GM23338 (cell line): ENCODE measurements at regions not wholly inside any gene's neighbourhood (a gene's known extent, or its start where the extent isn't known, plus 50 kb on each side); places are given as distances from the start of the nearest gene placed in this dataset.

ENCODE experiments used
- ATAC-seq: fragments of 200-7000 bp; cut with Tn5 transposase; 3 replicates; pipeline ENCODE4 v1.9.1; 2020
- DNase-seq: peaks from one replicate; pipeline ENCODE4 v3.0.0-alpha.2; 2015; ENCODE audit warnings: low spot score
- H2AFZ ChIP-seq: fragments of 200-600 bp; sonication (generic); 2 replicates; pipeline ENCODE4 v1.8.0; 2016; ENCODE audit warnings: antibody characterized with exemption, mild to moderate bottlenecking, moderate library complexity
- H3F3A ChIP-seq: fragments of 200-600 bp; sonication (generic); replicated peaks from 2 replicates; pipeline ENCODE4 v1.8.0; 2017; ENCODE audit warnings: antibody characterized with exemption, mixed run types, low read depth
- H3K27ac ChIP-seq: fragments of 200-600 bp; sonication (generic); 2 replicates; pipeline ENCODE4 v1.6.1; 2016; ENCODE audit warnings: low read depth
- H3K27me3 ChIP-seq: fragments of 200-600 bp; sonication (generic); 2 replicates; pipeline ENCODE4 v1.8.0; 2016; ENCODE audit warnings: mild to moderate bottlenecking, mixed run types, moderate library complexity; ENCODE audit not compliant: insufficient read depth
- H3K36me3 ChIP-seq: fragments of 200-600 bp; sonication (generic); 2 replicates; pipeline ENCODE4 v1.8.0; 2016; ENCODE audit warnings: mild to moderate bottlenecking; ENCODE audit not compliant: insufficient read depth
- H3K4me1 ChIP-seq: fragments of 200-600 bp; sonication (generic); 2 replicates; pipeline ENCODE4 v1.8.0; 2016; ENCODE audit warnings: mild to moderate bottlenecking, moderate library complexity; ENCODE audit not compliant: insufficient read depth
- H3K4me2 ChIP-seq: fragments of 200-600 bp; sonication (generic); 2 replicates; pipeline ENCODE4 v1.7.1; 2017; ENCODE audit warnings: mixed run types
- H3K4me3 ChIP-seq: fragments of 200-600 bp; sonication (generic); 2 replicates; pipeline ENCODE4 v1.6.1; 2016; ENCODE audit warnings: mixed run types
- H3K79me2 ChIP-seq: fragments of 200-600 bp; sonication (generic); replicated peaks from 2 replicates; pipeline ENCODE4 v1.8.0; 2017; ENCODE audit warnings: mild to moderate bottlenecking; ENCODE audit not compliant: insufficient read depth
- H3K9me2 ChIP-seq: fragments of 200-600 bp; sonication (generic); 2 replicates; pipeline ENCODE4 v1.8.0; 2017; ENCODE audit not compliant: insufficient read depth
- H4K20me1 ChIP-seq: fragments of 200-600 bp; sonication (generic); replicated peaks from 2 replicates; pipeline ENCODE4 v1.8.0; 2017; ENCODE audit warnings: mild to moderate bottlenecking; ENCODE audit not compliant: insufficient read depth
- H3K27ac Mint-ChIP-seq: 2 replicates; pipeline ENCODE4 v1.8.0; 2020; ENCODE audit warnings: inconsistent platforms, mild to moderate bottlenecking, moderate library complexity, mixed read lengths
- H3K27me3 Mint-ChIP-seq: 3 replicates; pipeline ENCODE4 v1.8.0; 2022; ENCODE audit warnings: low read depth, mild to moderate bottlenecking, moderate library complexity, mixed read lengths, inconsistent platforms; ENCODE audit not compliant: insufficient read depth, poor library complexity
- H3K36me3 Mint-ChIP-seq: 3 replicates; pipeline ENCODE4 v1.8.0; 2021; ENCODE audit warnings: low read depth, mild to moderate bottlenecking, inconsistent platforms, moderate library complexity, mixed read lengths
- H3K4me1 Mint-ChIP-seq: 3 replicates; pipeline ENCODE4 v1.8.0; 2020; ENCODE audit warnings: mild to moderate bottlenecking, inconsistent platforms, mixed read lengths
- H3K4me3 Mint-ChIP-seq: 3 replicates; pipeline ENCODE4 v1.8.0; 2021; ENCODE audit warnings: moderate library complexity, mild to moderate bottlenecking, inconsistent platforms, mixed read lengths
- H3K9me3 Mint-ChIP-seq: 3 replicates; pipeline ENCODE4 v1.8.0; 2020; ENCODE audit warnings: moderate library complexity, mild to moderate bottlenecking, inconsistent platforms, mixed read lengths
- CREB1 ChIP-seq: fragments of 250-450 bp; sonication (Bioruptor Pico); IDR thresholded peaks from 2 replicates; pipeline ENCODE4 v1.5.0; 2020; ENCODE audit warnings: low read depth, mild to moderate bottlenecking, moderate library complexity
- CTCF ChIP-seq, 2 experiments: fragments of 200-600 bp in 1 of 2; sonication (generic) in 1 of 2; conservative IDR thresholded peaks; 2 replicates each; pipeline versions ENCODE4 v1.5.1 to v1.6.1; 2016 to 2017; ENCODE audit warnings: antibody characterized with exemption in 2 of 2, low read depth in 2 of 2, mild to moderate bottlenecking in 2 of 2, moderate library complexity in 1 of 2
- ETS1 ChIP-seq: IDR thresholded peaks from 2 replicates; pipeline ENCODE4 v1.6.1; 2016; ENCODE audit warnings: antibody characterized with exemption
- EZH2 ChIP-seq: fragments of 200-600 bp; sonication (generic); IDR thresholded peaks from one replicate; pipeline ENCODE4 v1.8.0; 2017; ENCODE audit warnings: antibody characterized with exemption, mild to moderate bottlenecking, low read depth; ENCODE audit not compliant: unreplicated experiment
- EZH2phosphoT487 ChIP-seq: fragments of 200-600 bp; sonication (generic); IDR thresholded peaks from one replicate; pipeline ENCODE4 v1.8.1; 2018; ENCODE audit warnings: antibody characterized with exemption; ENCODE audit not compliant: unreplicated experiment
- JUNB ChIP-seq: IDR thresholded peaks from one replicate; pipeline ENCODE4 v1.6.1; 2016; ENCODE audit warnings: antibody characterized with exemption; ENCODE audit not compliant: unreplicated experiment
- NANOG ChIP-seq: IDR thresholded peaks from 2 replicates; pipeline ENCODE4 v1.6.1; 2016; ENCODE audit warnings: antibody characterized with exemption, borderline replicate concordance
- POLR2AphosphoS5 ChIP-seq: IDR thresholded peaks from 2 replicates; pipeline ENCODE4 v1.6.1; 2016; ENCODE audit warnings: antibody characterized with exemption, low read depth
- REST ChIP-seq: IDR thresholded peaks from one replicate; pipeline ENCODE4 v1.6.1; 2018; ENCODE audit warnings: antibody characterized with exemption; ENCODE audit not compliant: unreplicated experiment
- STAT1 ChIP-seq: IDR thresholded peaks from one replicate; pipeline ENCODE4 v1.6.1; 2016; ENCODE audit warnings: antibody characterized with exemption; ENCODE audit not compliant: unreplicated experiment
- ZNF331 ChIP-seq: fragments of 250-450 bp; sonication (Bioruptor Pico); IDR thresholded peaks from 2 replicates; pipeline ENCODE4 v1.5.0; 2020; ENCODE audit warnings: low read depth, mild to moderate bottlenecking, moderate library complexity
- ZNF462 ChIP-seq: fragments of 250-450 bp; sonication (Bioruptor Pico); IDR thresholded peaks from 2 replicates; pipeline ENCODE4 v1.5.0; 2020; ENCODE audit warnings: mild to moderate bottlenecking, moderate library complexity

- TF ChIP-seq CTCF (conservative IDR thresholded peaks at IDR 0.05; ENCODE audit: low read depth in 2 of 2): no peak
Measured at GRCh38 chr9:12503606-12504122, 189.5 kb upstream of the TYRP1 start (continued).

GRCh38 chr9:12510551-12510950, 182.6 kb upstream of the TYRP1 start:
- Mint-ChIP-seq H3K4me3 (no peak overlapping the region), H3K27ac (no peak overlapping the region), H3K4me1 (no peaks in the 10 kb centered on the region; the same call in 2 of the 3 replicates), H3K9me3 (peaks cover 1% of the 10 kb centered on the region; the same call in 1 of the 3 replicates), H3K36me3 (no peaks in the 10 kb centered on the region), H3K27me3 (peaks cover 1% of the 10 kb centered on the region)
- Histone ChIP-seq H4K20me1 (no peaks in the 10 kb centered on the region), H3F3A (no peaks in the 10 kb centered on the region), H3K27me3 (no peaks in the 10 kb centered on the region), H3K36me3 (no peaks in the 10 kb centered on the region), H2AFZ (no peak overlapping the region), H3K4me2 (no peak overlapping the region), H3K9me2 (no peaks in the 10 kb centered on the region), H3K4me3 (no peak overlapping the region), H3K79me2 (no peaks in the 10 kb centered on the region), H3K27ac (no peak overlapping the region), H3K4me1 (no peaks in the 10 kb centered on the region)
- DNase-seq: no peak
- no peak for ATAC-seq
- no peak for TF ChIP-seq POLR2AphosphoS5
- TF ChIP-seq JUNB: no peak
- TF ChIP-seq ZNF331: no peak
- TF ChIP-seq NANOG: no peak
- no peak for TF ChIP-seq CREB1 (CRISPR knock-in tag)
- no peak for TF ChIP-seq REST
- no peak for TF ChIP-seq STAT1
- no peak for TF ChIP-seq EZH2
- TF ChIP-seq ZNF462: no peak
- TF ChIP-seq EZH2phosphoT487: no peak
- no peak for TF ChIP-seq ETS1
